ENCODE measurements at regions not wholly inside any gene's neighbourhood (a gene's known extent, or its start where the extent isn't known, plus 50 kb on each side); places are given as distances from the start of the nearest gene placed in this dataset.

DNA sequence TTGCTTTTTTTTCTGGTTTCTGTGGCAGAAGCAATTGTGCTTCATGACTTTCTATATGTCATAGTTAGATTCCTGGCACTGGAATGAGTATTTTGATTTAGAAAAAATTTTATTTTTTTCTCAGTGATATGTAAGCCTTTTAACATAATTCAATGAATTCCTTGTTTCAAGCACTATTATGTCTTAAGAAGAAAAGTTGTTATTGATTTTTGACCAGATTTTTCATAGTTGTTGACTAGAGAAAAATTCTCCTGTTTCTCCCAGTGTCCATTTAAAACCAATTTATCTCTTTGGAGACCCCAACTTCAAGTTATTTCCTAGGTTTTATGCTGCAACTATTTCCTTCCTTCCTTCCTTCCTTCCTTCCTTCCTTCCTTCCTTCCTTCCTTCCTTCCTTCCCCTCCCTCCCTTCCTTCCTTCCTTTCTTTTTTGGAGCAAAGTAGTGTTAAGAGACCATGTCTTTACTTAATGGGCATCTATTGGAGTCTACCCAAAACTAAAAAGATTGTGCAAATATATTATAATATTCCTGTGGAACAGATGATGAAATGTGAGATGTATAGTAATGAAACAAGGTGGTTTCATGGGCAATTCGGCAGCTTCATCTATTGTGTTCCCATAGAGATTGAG, 346.9 kb downstream of the RNF144B start:
- no peak for TF ChIP-seq ZNF274 (IDR thresholded peaks at IDR 0.05; ENCODE audit: low read depth, low read length)
- no peak for TF ChIP-seq SUZ12 (IDR thresholded peaks at IDR 0.05; ENCODE audit: extremely low read depth, insufficient read depth, insufficient read length)
- TF ChIP-seq YY1 (IDR thresholded peaks at IDR 0.05; ENCODE audit: insufficient read depth, insufficient read length): no peak

All from NT2/D1 (cell line).